Right lobe of liver (tissue), 4 donors: ENCODE measurements at regions not wholly inside any gene's neighbourhood (a gene's known extent, or its start where the extent isn't known, plus 50 kb on each side); places are given as distances from the start of the nearest gene placed in this dataset.

Source experiments
- POLR2A ChIP-seq: fragments of 450-650 bp; IDR thresholded peaks from one replicate; pipeline ENCODE4 v1.6.1; 2017; ENCODE audit warnings: antibody characterized with exemption, mild to moderate bottlenecking
- TF ChIP-seq, protein P1 (sequence below), 4 donors: fragments of 200-600 bp in 3 of 4; fragments of 450-650 bp in 1 of 4; IDR thresholded peaks; one replicate each; pipeline versions ENCODE4 v1.5.1 to v1.8.0; 2016 to 2022; ENCODE audit warnings: antibody characterized with exemption in 4 of 4, mild to moderate bottlenecking in 2 of 4
- donor health status: DM: no; HTN: no; CAD: no.
- donor health status: DM: no; HTN: no; CAD: no.
- donor health status: DM: no; HTN: yes; CAD: no.

DNA sequence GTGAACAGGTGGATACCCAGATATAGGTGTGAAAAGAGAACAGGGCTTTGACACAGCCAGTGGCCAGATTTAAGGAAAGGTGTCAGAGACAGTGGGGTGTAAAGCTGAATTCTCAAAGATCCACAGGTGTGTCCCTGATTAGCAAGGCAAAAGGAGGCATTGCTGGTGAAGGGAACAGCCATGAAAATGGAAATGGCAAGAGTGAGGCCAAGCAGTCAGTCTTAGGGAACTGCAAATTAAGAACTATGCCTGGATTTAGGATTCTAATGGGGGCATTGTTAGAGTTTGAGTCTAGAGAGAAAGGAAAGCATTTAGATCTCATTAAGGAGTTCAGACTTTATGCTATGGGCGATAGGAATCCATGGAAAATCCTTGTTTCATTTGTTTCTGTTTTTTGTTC, 789.2 kb downstream of the MAFB start:
- TF ChIP-seq, protein P1, sequence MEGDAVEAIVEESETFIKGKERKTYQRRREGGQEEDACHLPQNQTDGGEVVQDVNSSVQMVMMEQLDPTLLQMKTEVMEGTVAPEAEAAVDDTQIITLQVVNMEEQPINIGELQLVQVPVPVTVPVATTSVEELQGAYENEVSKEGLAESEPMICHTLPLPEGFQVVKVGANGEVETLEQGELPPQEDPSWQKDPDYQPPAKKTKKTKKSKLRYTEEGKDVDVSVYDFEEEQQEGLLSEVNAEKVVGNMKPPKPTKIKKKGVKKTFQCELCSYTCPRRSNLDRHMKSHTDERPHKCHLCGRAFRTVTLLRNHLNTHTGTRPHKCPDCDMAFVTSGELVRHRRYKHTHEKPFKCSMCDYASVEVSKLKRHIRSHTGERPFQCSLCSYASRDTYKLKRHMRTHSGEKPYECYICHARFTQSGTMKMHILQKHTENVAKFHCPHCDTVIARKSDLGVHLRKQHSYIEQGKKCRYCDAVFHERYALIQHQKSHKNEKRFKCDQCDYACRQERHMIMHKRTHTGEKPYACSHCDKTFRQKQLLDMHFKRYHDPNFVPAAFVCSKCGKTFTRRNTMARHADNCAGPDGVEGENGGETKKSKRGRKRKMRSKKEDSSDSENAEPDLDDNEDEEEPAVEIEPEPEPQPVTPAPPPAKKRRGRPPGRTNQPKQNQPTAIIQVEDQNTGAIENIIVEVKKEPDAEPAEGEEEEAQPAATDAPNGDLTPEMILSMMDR (IDR thresholded peaks at IDR 0.05) = no peak
- no peak for TF ChIP-seq POLR2A
